Brain microvascular endothelial cell (primary cell): ENCODE measurements at regions not wholly inside any gene's neighbourhood (a gene's known extent, or its start where the extent isn't known, plus 50 kb on each side); places are given as distances from the start of the nearest gene placed in this dataset.
"Not testable (repeated sequence)": the region's sequence is repeated elsewhere in the genome, so short reads cannot be mapped to it uniquely, and the experiment has no call there.

Source experiments
- DNase-seq: peaks from one replicate; pipeline ENCODE4 v3.0.0-alpha.2; 2020
- H3K27ac ChIP-seq: fragments of 250-450 bp; sonication (Bioruptor Pico); 2 replicates; pipeline ENCODE4 v1.5.1; 2020; ENCODE audit warnings: mild to moderate bottlenecking, moderate library complexity
- H3K27me3 ChIP-seq: fragments of 250-450 bp; sonication (Bioruptor Pico); replicated peaks from 2 replicates; pipeline ENCODE4 v1.5.1; 2020; ENCODE audit warnings: mild to moderate bottlenecking
- H3K36me3 ChIP-seq: fragments of 250-450 bp; sonication (Bioruptor Pico); replicated peaks from 2 replicates; pipeline ENCODE4 v1.5.1; 2020; ENCODE audit warnings: mild to moderate bottlenecking
- H3K4me3 ChIP-seq: 2 replicates; pipeline ENCODE4 v1.5.1; 2011; ENCODE audit warnings: low read depth, mild to moderate bottlenecking, control low read depth, low read length, moderate library complexity
- CTCF ChIP-seq: IDR thresholded peaks from 2 replicates; pipeline ENCODE4 v1.5.1; 2011; ENCODE audit warnings: low read depth, mild to moderate bottlenecking, moderate library complexity, low read length, control low read depth, inconsistent platforms; ENCODE audit errors: missing control alignments
- in situ Hi-C: cut with HindIII; loops from 2 replicates; pipeline ENCODE4 v1.10.0; 2017; ENCODE audit warnings: low sequenced_read_pairs, low pct_ligation_motif_present

GRCh38 chr10:33653584-33654367, 319.3 kb upstream of the NRP1 start:
- no peak overlapping the region for H3K27ac ChIP-seq
- H3K27me3 ChIP-seq = no peaks in the 10 kb centered on the region
- DNase-seq = peak; percentile 21
- H3K4me3 ChIP-seq = no peak overlapping the region
- H3K36me3 ChIP-seq = no peaks in the 10 kb centered on the region
- in situ Hi-C loops = no loop called here
- no peak for TF ChIP-seq CTCF

DNA sequence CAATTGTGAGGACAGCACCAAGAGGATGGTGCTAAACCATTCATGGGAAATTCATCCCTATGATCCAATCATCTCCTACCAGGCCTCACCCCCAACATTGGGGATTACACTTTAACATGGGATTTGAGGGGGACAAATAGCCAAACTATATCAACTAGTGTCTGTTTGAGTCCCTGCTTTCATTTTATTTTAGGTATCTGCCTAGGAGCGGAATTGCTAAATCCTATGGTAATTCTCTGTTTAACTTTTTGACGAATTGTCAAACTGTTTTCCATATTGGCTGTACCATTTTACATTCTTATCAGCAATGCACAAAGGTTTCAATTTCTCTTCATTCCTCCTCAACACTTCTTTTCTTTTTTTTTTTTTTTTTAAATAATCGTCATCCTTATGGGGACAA, 318.4 kb upstream of the NRP1 start:
- in situ Hi-C loops = no loop called here
- H3K36me3 ChIP-seq = no peaks in the 10 kb centered on the region
- TF ChIP-seq CTCF = no peak
- H3K27ac ChIP-seq = no peak overlapping the region
- DNase-seq = no peak
- no peak overlapping the region for H3K4me3 ChIP-seq
- H3K27me3 ChIP-seq = no peaks in the 10 kb centered on the region

- not testable (repeated sequence) for H3K27me3 ChIP-seq
Observed at GRCh38 chr10:33650131-33650530, 315.7 kb upstream of the NRP1 start.

DNA sequence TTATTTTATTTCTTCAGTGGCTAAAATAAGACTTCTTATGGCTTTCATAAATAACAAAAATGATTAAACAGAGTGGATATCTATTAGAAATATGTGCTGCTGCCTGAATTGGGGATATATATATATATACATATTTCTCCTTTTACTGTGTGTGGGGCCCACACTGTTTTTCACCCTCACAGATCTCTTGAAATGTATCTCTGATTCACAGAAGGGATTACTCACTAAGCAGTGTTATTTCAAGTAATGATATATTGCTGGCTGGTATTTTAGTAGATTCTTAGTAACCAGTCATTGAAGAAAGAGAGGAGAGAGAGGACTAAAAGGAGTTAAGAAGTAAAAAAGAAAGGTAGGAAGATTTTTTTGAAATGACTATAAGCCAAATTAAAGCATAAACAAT, 308.6 kb upstream of the NRP1 start:
- DNase-seq = peak; percentile 57
- Histone ChIP-seq H3K27me3 (no peaks in the 10 kb centered on the region), H3K36me3 (no peaks in the 10 kb centered on the region), H3K4me3 (no peak overlapping the region), H3K27ac (no peak overlapping the region)
- in situ Hi-C loops = no loop called here
- TF ChIP-seq CTCF = no peak

More at GRCh38 chr10:33650131-33650530, 315.7 kb upstream of the NRP1 start:
- DNase-seq, H3K4me3 ChIP-seq, in situ Hi-C loops, H3K36me3 ChIP-seq, H3K27ac ChIP-seq: not testable (repeated sequence)

DNA sequence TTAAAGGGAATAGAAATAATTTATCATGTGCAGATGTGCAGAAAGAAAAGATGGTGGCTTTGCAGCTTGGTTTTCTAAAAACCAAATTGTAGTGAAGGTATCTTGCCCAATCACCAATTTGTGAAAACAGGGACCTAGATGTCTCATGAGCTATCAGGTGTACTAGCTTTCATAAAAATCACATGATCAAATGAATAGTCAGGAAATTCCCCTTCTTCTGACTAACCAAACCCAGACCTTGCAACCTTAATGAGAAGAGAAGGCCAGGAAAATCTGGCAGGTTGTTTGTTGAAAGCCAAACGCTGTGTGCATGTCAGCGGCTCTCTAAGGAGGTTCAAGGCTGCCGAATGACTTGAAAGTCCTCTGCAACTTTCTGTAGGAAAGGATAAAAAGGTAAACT, 304.4 kb upstream of the NRP1 start:
- TF ChIP-seq CTCF = no peak
- in situ Hi-C loops = no loop called here
- Histone ChIP-seq H3K36me3 (no peaks in the 10 kb centered on the region), H3K27ac (no peak overlapping the region), H3K4me3 (no peak overlapping the region), H3K27me3 (no peaks in the 10 kb centered on the region)
- DNase-seq = no peak

DNA sequence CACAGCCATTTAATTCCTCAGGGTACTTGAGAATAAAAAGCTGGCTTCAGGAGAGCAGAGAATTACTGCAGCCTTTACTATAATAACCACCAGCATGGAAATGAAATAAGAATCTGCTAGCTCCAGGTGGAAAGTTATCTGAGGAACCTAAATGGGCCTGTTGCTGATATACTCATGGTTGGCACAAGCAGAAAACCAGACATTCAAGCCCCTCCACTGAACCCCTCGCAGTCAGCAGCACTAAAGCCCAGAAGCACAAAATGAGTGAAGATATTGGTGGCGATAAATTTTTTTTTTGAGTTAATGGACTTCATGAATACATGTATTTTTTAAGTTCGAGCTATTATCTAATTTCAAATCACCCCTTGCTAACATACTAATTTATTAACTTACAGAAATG, 303.9 kb upstream of the NRP1 start:
- H3K36me3 ChIP-seq = no peaks in the 10 kb centered on the region
- H3K4me3 ChIP-seq = no peak overlapping the region
- H3K27me3 ChIP-seq = no peaks in the 10 kb centered on the region
- no peak overlapping the region for H3K27ac ChIP-seq
- in situ Hi-C loops = no loop called here
- DNase-seq = no peak
- no peak for TF ChIP-seq CTCF
